HG02943 (cell line): ENCODE measurements at regions not wholly inside any gene's neighbourhood (a gene's known extent, or its start where the extent isn't known, plus 50 kb on each side); places are given as distances from the start of the nearest gene placed in this dataset.
"Not testable (repeated sequence)": the region's sequence is repeated elsewhere in the genome, so short reads cannot be mapped to it uniquely, and the experiment has no call there.

Experiments
- ATAC-seq: cut with Tn5 transposase; IDR thresholded peaks from one replicate; pipeline ENCODE4 v1.9.1; 2021; ENCODE audit warnings: mild to moderate bottlenecking, low read depth, moderate library complexity; ENCODE audit not compliant: unreplicated experiment

- no peak for ATAC-seq
These were observed 299.3 kb upstream of the ALCAM start for GRCh38 chr3:105067361-105067760.

GRCh38 chr3:105077060-105077822 is 289.5 kb upstream of the ALCAM start:
- ATAC-seq: no peak

DNA sequence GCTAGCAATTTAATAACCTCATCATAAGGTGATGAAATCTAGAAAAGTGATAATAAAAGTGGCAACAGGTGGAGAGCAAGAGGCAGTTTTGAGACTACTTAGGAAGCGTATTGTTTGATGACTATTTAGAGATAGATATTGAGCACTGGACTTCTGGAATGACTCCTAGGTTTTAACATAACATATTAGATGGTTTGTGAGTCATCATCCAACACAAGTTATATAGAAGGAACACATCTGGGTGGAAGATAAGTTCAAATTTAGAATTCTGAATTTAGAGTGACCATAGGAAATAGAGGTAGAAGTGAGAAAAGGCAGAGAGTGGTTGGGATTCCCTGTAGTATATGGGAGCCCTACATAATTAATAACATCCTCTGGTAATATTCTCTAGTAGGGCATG is 282.8 kb upstream of the ALCAM start:
- no peak for ATAC-seq

- no peak for ATAC-seq
These were observed 281.2 kb upstream of the ALCAM start for GRCh38 chr3:105085506-105085905.

DNA sequence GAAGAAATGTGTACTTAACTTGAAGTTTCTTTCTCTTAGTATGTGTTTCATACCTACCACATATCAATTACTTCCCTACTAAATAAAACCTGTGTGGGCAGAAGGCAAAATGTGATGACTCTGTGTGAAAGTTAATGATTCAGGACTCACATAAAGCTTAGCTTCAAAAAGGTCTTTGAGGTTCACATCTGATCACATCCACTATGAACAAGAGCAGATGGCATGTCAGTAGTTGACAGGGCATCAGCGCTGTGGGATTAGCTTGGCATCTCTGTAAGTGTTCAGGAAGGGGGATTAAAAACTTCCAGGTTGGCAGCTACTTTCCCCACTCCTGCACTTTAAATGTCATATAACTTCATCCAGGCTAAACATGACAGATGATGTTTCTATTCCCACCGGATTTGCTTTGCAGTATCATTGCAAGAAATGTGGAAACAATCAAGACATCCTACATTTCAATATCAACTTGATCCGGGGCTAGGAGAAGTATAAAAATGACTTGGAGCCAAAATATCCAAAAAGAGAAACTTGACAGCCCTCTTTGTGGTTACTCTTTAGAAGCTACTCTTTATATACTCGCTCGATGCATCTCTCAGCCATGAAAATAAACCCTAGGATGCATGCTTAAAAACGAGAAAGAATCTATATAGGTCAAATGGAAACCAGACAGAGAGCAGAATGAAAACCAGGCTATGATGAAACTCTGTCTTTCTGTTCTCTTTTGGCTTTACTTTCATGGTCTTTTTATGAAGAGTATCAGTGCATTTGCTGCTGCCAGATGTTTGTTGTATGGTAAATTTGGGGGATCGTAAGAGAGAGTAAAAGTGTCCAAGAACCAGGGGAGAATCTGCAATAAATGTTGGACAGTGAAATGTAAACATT is 273.1 kb upstream of the ALCAM start:
- no peak for ATAC-seq

GRCh38 chr3:105094588-105094987 is 272.1 kb upstream of the ALCAM start:
- no peak for ATAC-seq

DNA sequence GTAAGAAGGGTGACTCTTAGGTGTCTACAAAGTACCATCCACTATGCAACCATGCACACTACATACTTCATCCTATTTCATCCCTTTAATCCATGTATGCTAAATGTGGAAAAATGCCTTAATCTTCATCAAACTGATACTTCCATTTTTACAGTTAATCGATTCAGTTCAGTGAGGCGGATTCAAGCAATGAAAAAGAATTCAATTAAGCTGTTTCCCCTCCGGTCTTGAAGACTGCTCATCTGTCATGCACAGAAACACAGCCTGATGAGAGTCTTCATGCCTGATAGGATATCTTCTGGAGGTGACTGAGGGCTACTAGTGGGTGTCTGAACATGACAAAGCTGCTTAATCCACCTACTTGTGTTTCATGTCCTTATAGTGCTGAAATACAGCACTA is 270.6 kb upstream of the ALCAM start:
- no peak for ATAC-seq

GRCh38 chr3:105101603-105102002 is 265.1 kb upstream of the ALCAM start:
- no peak for ATAC-seq

DNA sequence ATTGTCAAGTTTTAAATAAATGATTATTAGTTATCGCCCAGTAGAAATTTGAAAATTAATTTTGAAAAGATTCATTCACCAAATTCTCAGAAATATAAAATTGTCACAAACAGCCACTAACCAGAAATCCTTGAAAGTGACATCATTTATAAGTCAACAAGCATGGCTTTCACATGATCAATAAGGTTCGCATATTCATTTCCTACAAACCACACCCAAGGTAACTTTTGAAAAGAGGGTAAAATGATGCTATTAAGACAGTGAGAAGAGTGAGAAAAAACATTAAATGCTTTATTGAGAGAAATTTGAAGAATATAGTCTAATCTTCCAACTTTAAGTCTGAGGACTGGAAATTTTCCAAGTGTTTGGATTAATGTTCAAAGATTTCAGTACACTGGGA is 263.6 kb upstream of the ALCAM start:
- ATAC-seq: no peak

GRCh38 chr3:105108823-105109222 is 257.9 kb upstream of the ALCAM start:
- no peak for ATAC-seq

- no peak for ATAC-seq
These were observed 247.8 kb upstream of the ALCAM start for GRCh38 chr3:105118905-105119304.

DNA sequence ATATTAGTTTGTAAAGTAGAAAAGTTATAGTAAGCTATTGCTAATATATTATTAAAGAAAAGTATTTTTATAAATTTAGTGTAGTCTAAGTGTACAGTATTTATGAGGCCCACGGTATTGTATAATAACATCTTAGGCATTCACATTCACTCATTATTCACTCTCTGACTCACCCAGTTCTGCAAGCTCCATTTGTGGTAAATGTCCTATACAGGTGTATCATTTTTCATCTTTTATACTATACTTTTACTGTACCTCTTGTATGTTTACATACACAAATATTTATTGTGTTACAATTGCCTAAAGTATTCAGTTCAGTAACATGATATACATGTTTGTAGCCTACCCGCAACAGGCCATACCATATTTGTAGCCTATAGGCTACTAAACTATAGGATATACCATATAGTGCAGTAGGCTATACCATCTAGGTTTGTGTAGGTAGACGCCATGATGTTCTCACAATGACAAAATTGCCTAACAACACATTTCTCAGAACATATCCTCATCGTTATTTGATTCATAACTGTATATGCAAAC is 246.8 kb upstream of the ALCAM start:
- no peak for ATAC-seq

- no peak for ATAC-seq
These were observed 235.8 kb upstream of the ALCAM start for GRCh38 chr3:105130911-105131310.

DNA sequence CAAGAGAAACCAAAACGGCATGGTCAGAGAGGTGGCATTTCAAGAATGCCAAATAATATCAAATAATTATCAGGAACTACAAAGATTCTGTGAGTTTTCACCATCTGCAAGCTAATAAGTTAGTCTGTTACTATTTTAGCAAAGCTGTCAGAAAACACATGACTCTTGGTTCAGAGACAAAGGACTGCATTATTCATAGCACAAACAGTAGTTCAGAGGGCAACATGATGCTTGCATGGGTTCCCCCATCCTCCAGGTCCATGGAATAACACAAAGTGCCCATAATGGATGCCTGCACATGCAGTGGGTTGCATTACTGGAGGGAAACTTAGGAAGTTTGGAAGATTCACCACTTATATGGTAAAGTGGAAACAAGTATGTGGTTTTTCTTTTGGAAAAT is 228.8 kb upstream of the ALCAM start:
- no peak for ATAC-seq

- no peak for ATAC-seq
These were observed 226.7 kb upstream of the ALCAM start for GRCh38 chr3:105139881-105140560.

GRCh38 chr3:105140899-105141367 is 225.8 kb upstream of the ALCAM start:
- no peak for ATAC-seq

GRCh38 chr3:105144837-105145236 is 221.9 kb upstream of the ALCAM start:
- no peak for ATAC-seq

DNA sequence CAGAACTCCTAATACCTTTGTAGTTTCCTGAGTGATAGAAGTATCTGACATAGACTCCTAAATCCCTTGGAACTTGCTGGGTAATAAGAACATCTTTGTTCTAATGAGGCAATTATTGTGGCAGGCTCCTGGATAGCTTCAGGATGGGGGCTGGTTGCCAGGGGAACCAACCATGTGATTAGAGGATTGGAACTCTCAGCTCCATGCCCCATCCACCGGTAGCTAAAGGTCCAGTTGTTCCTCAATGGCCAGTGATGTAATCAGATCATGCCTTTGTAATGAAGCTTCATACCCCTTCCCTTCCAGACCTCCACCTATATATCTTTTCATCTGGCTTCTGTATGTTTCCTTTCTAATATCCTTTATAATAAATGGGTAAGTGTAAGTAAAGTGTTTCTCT is 221.2 kb upstream of the ALCAM start:
- no peak for ATAC-seq

- not testable (repeated sequence) for ATAC-seq
These were observed 217.5 kb upstream of the ALCAM start for GRCh38 chr3:105149197-105149596.

- no peak for ATAC-seq
These were observed 213.7 kb upstream of the ALCAM start for GRCh38 chr3:105152987-105153386.

- no peak for ATAC-seq
These were observed 212.0 kb upstream of the ALCAM start for GRCh38 chr3:105154692-105155091.
